ENCODE measurements at regions not wholly inside any gene's neighbourhood (a gene's known extent, or its start where the extent isn't known, plus 50 kb on each side); places are given as distances from the start of the nearest gene placed in this dataset.

- Histone ChIP-seq H3K27ac (replicated peaks) (no peak overlapping the region), H3K4me3 (replicated peaks; ENCODE audit: insufficient read depth, low read length) (no peak overlapping the region), H3K27me3 (ENCODE audit: insufficient read depth, poor library complexity, severe bottlenecking) (no peaks in the 10 kb centered on the region)
- DNase-seq (ENCODE audit: low read depth in 1 of 2, low spot score in 1 of 2): no peak
- TF ChIP-seq GABPA (IDR thresholded peaks at IDR 0.05; ENCODE audit: low read depth) (no peak), CTCF (IDR thresholded peaks at IDR 0.05; ENCODE audit: insufficient read depth, low read length) (no peak), SPI1 (IDR thresholded peaks at IDR 0.05; ENCODE audit: borderline replicate concordance, low read depth) (no peak), POLR2AphosphoS5 (IDR thresholded peaks at IDR 0.05; ENCODE audit: low read depth) (no peak), REST (IDR thresholded peaks at IDR 0.05; ENCODE audit: insufficient replicate concordance, low read depth) (no peak)
These were observed 541.8 kb upstream of the CDH2 start for GRCh38 chr18:28718696-28719095.

GRCh38 chr18:28716338-28716737, 539.4 kb upstream of the CDH2 start:
- no peak for DNase-seq (ENCODE audit: low read depth in 1 of 2, low spot score in 1 of 2)
- no peak for TF ChIP-seq SPI1 (IDR thresholded peaks at IDR 0.05; ENCODE audit: borderline replicate concordance, low read depth)
- TF ChIP-seq REST (IDR thresholded peaks at IDR 0.05; ENCODE audit: insufficient replicate concordance, low read depth): no peak
- no peak for TF ChIP-seq GABPA (IDR thresholded peaks at IDR 0.05; ENCODE audit: low read depth)
- no peak for TF ChIP-seq CTCF (IDR thresholded peaks at IDR 0.05; ENCODE audit: insufficient read depth, low read length)
- no peak for TF ChIP-seq POLR2AphosphoS5 (IDR thresholded peaks at IDR 0.05; ENCODE audit: low read depth)
- Histone ChIP-seq H3K27ac (replicated peaks) (no peak overlapping the region), H3K27me3 (ENCODE audit: insufficient read depth, poor library complexity, severe bottlenecking) (no peaks in the 10 kb centered on the region), H3K4me3 (replicated peaks; ENCODE audit: insufficient read depth, low read length) (no peak overlapping the region)

GRCh38 chr18:28715206-28715605, 538.3 kb upstream of the CDH2 start:
- Histone ChIP-seq H3K4me3 (replicated peaks; ENCODE audit: insufficient read depth, low read length) (no peak overlapping the region), H3K27ac (replicated peaks) (no peak overlapping the region), H3K27me3 (ENCODE audit: insufficient read depth, poor library complexity, severe bottlenecking) (no peaks in the 10 kb centered on the region)
- TF ChIP-seq SPI1 (IDR thresholded peaks at IDR 0.05; ENCODE audit: borderline replicate concordance, low read depth) (no peak), POLR2AphosphoS5 (IDR thresholded peaks at IDR 0.05; ENCODE audit: low read depth) (no peak), REST (IDR thresholded peaks at IDR 0.05; ENCODE audit: insufficient replicate concordance, low read depth) (no peak), GABPA (IDR thresholded peaks at IDR 0.05; ENCODE audit: low read depth) (no peak), CTCF (IDR thresholded peaks at IDR 0.05; ENCODE audit: insufficient read depth, low read length) (no peak)
- DNase-seq (ENCODE audit: low read depth in 1 of 2, low spot score in 1 of 2): no peak
